Colonic mucosa (tissue), 4 donors: ENCODE measurements at regions not wholly inside any gene's neighbourhood (a gene's known extent, or its start where the extent isn't known, plus 50 kb on each side); places are given as distances from the start of the nearest gene placed in this dataset.

ENCODE experiments used
- DNase-seq: peaks from one replicate; pipeline ENCODE4 v3.0.0-alpha.2; 2020
- H3K27ac ChIP-seq: fragments of 200-600 bp; one replicate; pipeline ENCODE4 v1.8.0; 2021
- H3K27me3 ChIP-seq: fragments of 200-600 bp; one replicate; pipeline ENCODE4 v1.8.0; 2021
- H3K36me3 ChIP-seq: fragments of 200-600 bp; one replicate; pipeline ENCODE4 v1.8.0; 2021
- H3K4me1 ChIP-seq: fragments of 200-600 bp; one replicate; pipeline ENCODE4 v1.8.0; 2021; ENCODE audit warnings: mild to moderate bottlenecking
- H3K4me3 ChIP-seq: fragments of 200-600 bp; one replicate; pipeline ENCODE4 v1.8.0; 2021
- H3K9ac ChIP-seq, 2 donors: one replicate each; pipeline ENCODE4 v1.7.0; 2013; ENCODE audit warnings: control low read depth in 2 of 2, low read depth in 2 of 2, low read length in 2 of 2
- H3K9me3 ChIP-seq: fragments of 200-600 bp; one replicate; pipeline ENCODE4 v1.8.0; 2021
- intact Hi-C: fragments of 100-400 bp; cut with DNase I; formaldehyde crosslinking; loops from one replicate; pipeline ENCODE4 v1.14.1; 2022
- TF ChIP-seq, protein P1 (sequence below): fragments of 200-600 bp; IDR thresholded peaks from one replicate; pipeline ENCODE4 v1.8.0; 2022; ENCODE audit warnings: antibody characterized with exemption, mild to moderate bottlenecking
- donor health status: healthy.
- donor health status: DM: no; HTN: no; CAD: no.
- donor health status: DM: no; HTN: no; CAD: no.

- no peak overlapping the region for H3K27ac ChIP-seq
- TF ChIP-seq, protein P1, sequence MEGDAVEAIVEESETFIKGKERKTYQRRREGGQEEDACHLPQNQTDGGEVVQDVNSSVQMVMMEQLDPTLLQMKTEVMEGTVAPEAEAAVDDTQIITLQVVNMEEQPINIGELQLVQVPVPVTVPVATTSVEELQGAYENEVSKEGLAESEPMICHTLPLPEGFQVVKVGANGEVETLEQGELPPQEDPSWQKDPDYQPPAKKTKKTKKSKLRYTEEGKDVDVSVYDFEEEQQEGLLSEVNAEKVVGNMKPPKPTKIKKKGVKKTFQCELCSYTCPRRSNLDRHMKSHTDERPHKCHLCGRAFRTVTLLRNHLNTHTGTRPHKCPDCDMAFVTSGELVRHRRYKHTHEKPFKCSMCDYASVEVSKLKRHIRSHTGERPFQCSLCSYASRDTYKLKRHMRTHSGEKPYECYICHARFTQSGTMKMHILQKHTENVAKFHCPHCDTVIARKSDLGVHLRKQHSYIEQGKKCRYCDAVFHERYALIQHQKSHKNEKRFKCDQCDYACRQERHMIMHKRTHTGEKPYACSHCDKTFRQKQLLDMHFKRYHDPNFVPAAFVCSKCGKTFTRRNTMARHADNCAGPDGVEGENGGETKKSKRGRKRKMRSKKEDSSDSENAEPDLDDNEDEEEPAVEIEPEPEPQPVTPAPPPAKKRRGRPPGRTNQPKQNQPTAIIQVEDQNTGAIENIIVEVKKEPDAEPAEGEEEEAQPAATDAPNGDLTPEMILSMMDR = no peak
- no peaks in the 10 kb centered on the region for H3K4me1 ChIP-seq
- H3K9ac ChIP-seq = no peak overlapping the region
- H3K9me3 ChIP-seq = no peaks in the 10 kb centered on the region
- no peak for DNase-seq
- intact Hi-C loops = no loop called here
- no peak overlapping the region for H3K4me3 ChIP-seq
- no peaks in the 10 kb centered on the region for H3K27me3 ChIP-seq
- H3K36me3 ChIP-seq = no peaks in the 10 kb centered on the region
Observed at GRCh38 chr9:68625559-68625958, 79.5 kb upstream of the PIP5K1B start.

- H3K9me3 ChIP-seq = no peaks in the 10 kb centered on the region
- no peaks in the 10 kb centered on the region for H3K4me1 ChIP-seq
- no peak for DNase-seq
- intact Hi-C loops = no loop called here
- no peak overlapping the region for H3K27ac ChIP-seq
- H3K27me3 ChIP-seq = no peaks in the 10 kb centered on the region
- TF ChIP-seq, protein P1 = no peak
- H3K9ac ChIP-seq = no peak overlapping the region
- no peak overlapping the region for H3K4me3 ChIP-seq
- no peaks in the 10 kb centered on the region for H3K36me3 ChIP-seq
Observed at GRCh38 chr9:68626526-68626925, 78.5 kb upstream of the PIP5K1B start.

DNA sequence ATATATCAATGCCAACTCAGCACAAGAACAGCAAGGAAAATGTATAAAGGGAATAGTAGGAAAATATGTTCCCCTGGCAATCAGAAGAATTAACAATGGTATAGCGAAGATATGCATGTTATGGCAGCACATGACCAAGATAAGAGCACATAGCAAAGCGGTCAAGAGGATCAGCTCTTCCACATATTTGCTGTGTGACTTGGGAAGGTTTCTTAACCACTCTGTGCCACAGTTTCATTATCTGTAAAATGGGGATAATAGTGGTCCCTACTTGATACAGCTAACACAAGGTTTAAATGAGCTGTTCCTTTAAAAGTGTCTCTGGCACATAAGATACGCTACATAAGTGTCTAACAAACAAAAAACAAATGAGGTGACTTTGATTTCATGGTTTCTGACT lies 77.9 kb upstream of the PIP5K1B start:
- DNase-seq = no peak
- Histone ChIP-seq H3K9me3 (no peaks in the 10 kb centered on the region), H3K36me3 (no peaks in the 10 kb centered on the region), H3K9ac (no peak overlapping the region), H3K27me3 (no peaks in the 10 kb centered on the region), H3K27ac (no peak overlapping the region), H3K4me1 (no peaks in the 10 kb centered on the region), H3K4me3 (no peak overlapping the region)
- TF ChIP-seq, protein P1 = no peak
- intact Hi-C loops = no loop called here

- no peaks in the 10 kb centered on the region for H3K36me3 ChIP-seq
- intact Hi-C loops = no loop called here
- no peaks in the 10 kb centered on the region for H3K27me3 ChIP-seq
- no peak for DNase-seq
- H3K4me3 ChIP-seq = no peak overlapping the region
- no peaks in the 10 kb centered on the region for H3K4me1 ChIP-seq
- H3K9me3 ChIP-seq = no peaks in the 10 kb centered on the region
- no peak overlapping the region for H3K27ac ChIP-seq
- no peak overlapping the region for H3K9ac ChIP-seq
- TF ChIP-seq, protein P1 = no peak
Observed at GRCh38 chr9:68627594-68627993, 77.4 kb upstream of the PIP5K1B start.

GRCh38 chr9:68629042-68629441 lies 76.0 kb upstream of the PIP5K1B start:
- Histone ChIP-seq H3K4me1 (no peaks in the 10 kb centered on the region), H3K9ac (no peak overlapping the region), H3K27me3 (no peaks in the 10 kb centered on the region), H3K36me3 (no peaks in the 10 kb centered on the region), H3K4me3 (no peak overlapping the region), H3K9me3 (no peaks in the 10 kb centered on the region), H3K27ac (no peak overlapping the region)
- TF ChIP-seq, protein P1 = no peak
- intact Hi-C loops = no loop called here
- no peak for DNase-seq

GRCh38 chr9:68631811-68632210 lies 73.2 kb upstream of the PIP5K1B start:
- TF ChIP-seq, protein P1 = no peak
- no peaks in the 10 kb centered on the region for H3K9me3 ChIP-seq
- H3K27me3 ChIP-seq = no peaks in the 10 kb centered on the region
- H3K4me1 ChIP-seq = no peaks in the 10 kb centered on the region
- H3K36me3 ChIP-seq = no peaks in the 10 kb centered on the region
- H3K4me3 ChIP-seq = no peak overlapping the region
- DNase-seq = no peak
- no peak overlapping the region for H3K9ac ChIP-seq
- H3K27ac ChIP-seq = no peak overlapping the region
- intact Hi-C loops = no loop called here
